Erythroblast (primary cell): ENCODE measurements at regions not wholly inside any gene's neighbourhood (a gene's known extent, or its start where the extent isn't known, plus 50 kb on each side); places are given as distances from the start of the nearest gene placed in this dataset.

ENCODE experiments used
- GATA1 ChIP-seq: IDR thresholded peaks from 2 replicates; pipeline ENCODE4 v1.6.1; 2011; ENCODE audit warnings: low read depth, mild to moderate bottlenecking, control low read depth, low read length, moderate library complexity
- POLR2A ChIP-seq: IDR thresholded peaks from 2 replicates; pipeline ENCODE4 v1.6.1; 2011; ENCODE audit warnings: mild to moderate bottlenecking, low read length

DNA sequence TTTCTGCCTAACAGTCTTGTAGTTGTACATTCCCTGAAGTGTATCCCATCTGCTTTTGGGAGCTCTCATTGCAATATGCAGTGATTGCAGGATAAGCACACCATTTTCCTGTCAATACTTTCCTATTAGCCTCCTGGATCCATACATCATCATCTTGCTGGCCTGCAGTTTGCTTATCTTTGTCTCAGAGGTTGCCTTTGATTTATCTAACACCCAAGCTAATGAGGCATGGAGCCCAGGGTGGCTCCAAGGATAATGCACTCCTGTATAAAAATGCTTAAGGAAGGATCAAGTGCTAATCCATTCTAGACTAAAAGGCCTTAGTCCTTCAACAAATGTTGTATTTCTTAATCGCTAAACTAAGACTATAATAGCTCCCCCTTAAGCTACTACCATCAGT is 161.6 kb upstream of the OBI1 start:
- TF ChIP-seq POLR2A (no peak), GATA1 (no peak)
